Adrenal gland (tissue), 9 donors: ENCODE measurements at regions not wholly inside any gene's neighbourhood (a gene's known extent, or its start where the extent isn't known, plus 50 kb on each side); places are given as distances from the start of the nearest gene placed in this dataset.

Experiments used
- DNase-seq, 7 donors: peaks; one replicate each; pipeline ENCODE4 v3.0.0-alpha.2; 2019 to 2020
- H3K27ac ChIP-seq, 5 donors: fragments of 200-600 bp; sonication (generic) in 4 of 5; 1 replicate in 3 of 5; 2 replicates in 2 of 5; pipeline versions ENCODE4 v1.5.1 to v1.8.0; 2016 to 2020; ENCODE audit warnings: mild to moderate bottlenecking in 1 of 5
- H3K27me3 ChIP-seq: fragments of 200-600 bp; 2 replicates; pipeline ENCODE4 v1.8.0; 2021
- H3K36me3 ChIP-seq, 2 donors: fragments of 200-600 bp; replicated peaks in 1 of 2; 1 replicate in 1 of 2; 2 replicates in 1 of 2; pipeline versions ENCODE4 v1.5.1 to v1.8.0; 2018 to 2022
- H3K4me1 ChIP-seq, 2 donors: fragments of 200-600 bp; replicated peaks in 1 of 2; 1 replicate in 1 of 2; 2 replicates in 1 of 2; pipeline versions ENCODE4 v1.5.1 to v1.8.0; 2018 to 2021
- H3K4me3 ChIP-seq, 4 donors: fragments of 200-600 bp; sonication (generic) in 3 of 4; one replicate each; pipeline ENCODE4 v1.5.1; 2016 to 2018
- H3K9me3 ChIP-seq, 3 donors: fragments of 200-600 bp; sonication (generic) in 1 of 3; replicated peaks in 1 of 3; 1 replicate in 2 of 3; 2 replicates in 1 of 3; pipeline versions ENCODE4 v1.5.1 to v1.8.0; 2016 to 2021
- POLR2A ChIP-seq, 2 donors: fragments of 450-650 bp; IDR thresholded peaks; one replicate each; pipeline ENCODE4 v1.6.1; 2017; ENCODE audit warnings: antibody characterized with exemption in 2 of 2, mild to moderate bottlenecking in 2 of 2, moderate library complexity in 1 of 2
- WGBS, 4 donors: extraction: QIAGEN DNeasy Blood & Tissue Kit in 2 of 4; methylation state at CpG; one replicate each; pipeline versions ENCODE4 v1.1.5 to v1.1.7; 2013 to 2017; 5-methylcytosine and 5-hydroxymethylcytosine counted together
- intact Hi-C, 2 donors: fragments of 100-400 bp; cut with DNase I; formaldehyde crosslinking; loops; one replicate each; pipeline versions ENCODE4 v1.14.1 to v1.15.0; 2022 to 2023
- TF ChIP-seq, protein P1 (sequence below), 6 experiments: fragments of 450-650 bp in 4 of 6; fragments of 200-600 bp in 2 of 6; sonication (generic) in 1 of 6; IDR thresholded peaks; 1 replicate in 5 of 6; 2 replicates in 1 of 6; pipeline versions ENCODE4 v1.5.1 to v1.8.0; 2016 to 2021; ENCODE audit warnings: antibody characterized with exemption in 6 of 6, mild to moderate bottlenecking in 2 of 6, moderate library complexity in 1 of 6
- donor health status: healthy with polysubstance abuse.
- donor health status: Bipolar disorder and iron deficiency.
- donor health status: DM: yes; HTN: yes; CAD: no.
- donor health status: DM: no; HTN: no; CAD: no.
- donor health status: DM: no; HTN: no; CAD: no.

DNA sequence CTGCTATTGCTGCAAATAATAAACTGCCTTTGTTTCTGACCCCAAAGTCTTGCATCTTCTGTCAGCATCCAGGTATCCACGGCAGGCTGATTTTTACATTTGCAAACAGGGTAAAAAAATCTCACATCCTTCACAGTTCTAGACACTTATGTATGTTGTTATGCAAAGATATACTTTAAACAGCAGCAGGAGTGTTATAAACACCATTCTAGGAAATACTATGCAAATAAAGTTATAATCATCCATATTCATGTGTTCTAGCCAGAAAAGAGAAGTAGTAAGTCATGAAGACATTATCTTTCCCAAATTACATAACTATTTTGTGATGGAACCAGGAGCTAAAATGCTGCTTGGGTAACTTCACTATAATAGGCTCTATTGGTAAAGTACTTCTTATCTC is 534.2 kb downstream of the LTN1 start:
- Histone ChIP-seq H3K4me1 (no peaks in the 10 kb centered on the region), H3K36me3 (no peaks in the 10 kb centered on the region), H3K27me3 (no peaks in the 10 kb centered on the region), H3K4me3 (no peak overlapping the region), H3K27ac (no peak overlapping the region), H3K9me3 (no peaks in the 10 kb centered on the region)
- DNase-seq = no peak
- TF ChIP-seq, protein P1, sequence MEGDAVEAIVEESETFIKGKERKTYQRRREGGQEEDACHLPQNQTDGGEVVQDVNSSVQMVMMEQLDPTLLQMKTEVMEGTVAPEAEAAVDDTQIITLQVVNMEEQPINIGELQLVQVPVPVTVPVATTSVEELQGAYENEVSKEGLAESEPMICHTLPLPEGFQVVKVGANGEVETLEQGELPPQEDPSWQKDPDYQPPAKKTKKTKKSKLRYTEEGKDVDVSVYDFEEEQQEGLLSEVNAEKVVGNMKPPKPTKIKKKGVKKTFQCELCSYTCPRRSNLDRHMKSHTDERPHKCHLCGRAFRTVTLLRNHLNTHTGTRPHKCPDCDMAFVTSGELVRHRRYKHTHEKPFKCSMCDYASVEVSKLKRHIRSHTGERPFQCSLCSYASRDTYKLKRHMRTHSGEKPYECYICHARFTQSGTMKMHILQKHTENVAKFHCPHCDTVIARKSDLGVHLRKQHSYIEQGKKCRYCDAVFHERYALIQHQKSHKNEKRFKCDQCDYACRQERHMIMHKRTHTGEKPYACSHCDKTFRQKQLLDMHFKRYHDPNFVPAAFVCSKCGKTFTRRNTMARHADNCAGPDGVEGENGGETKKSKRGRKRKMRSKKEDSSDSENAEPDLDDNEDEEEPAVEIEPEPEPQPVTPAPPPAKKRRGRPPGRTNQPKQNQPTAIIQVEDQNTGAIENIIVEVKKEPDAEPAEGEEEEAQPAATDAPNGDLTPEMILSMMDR (IDR thresholded peaks at IDR 0.05) = no peak
- TF ChIP-seq POLR2A (IDR thresholded peaks at IDR 0.05) = no peak
- intact Hi-C loops = no loop called here
- WGBS, 4 donors = 47 to 78% (median 71%) methylated on average over 1 of the region's 1 CpG

DNA sequence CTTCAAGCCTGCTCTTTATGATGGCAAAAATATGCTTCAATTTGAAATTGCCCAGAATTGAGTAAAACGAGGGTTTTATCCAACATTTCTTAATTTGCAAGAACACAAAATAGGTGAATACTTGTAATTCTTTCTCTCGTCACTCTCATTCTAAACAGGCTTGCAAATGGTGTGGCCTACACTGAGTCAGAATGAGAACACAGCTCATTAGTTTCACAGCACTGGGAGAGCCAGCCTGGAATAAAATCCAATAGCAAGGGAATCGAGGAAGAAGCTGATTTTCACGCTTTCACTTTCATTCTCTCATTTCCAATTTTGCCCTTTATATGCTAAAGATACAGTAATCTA is 537.5 kb downstream of the LTN1 start:
- Histone ChIP-seq H3K27ac (no peak overlapping the region), H3K36me3 (no peaks in the 10 kb centered on the region), H3K9me3 (no peaks in the 10 kb centered on the region), H3K4me3 (no peak overlapping the region), H3K4me1 (no peaks in the 10 kb centered on the region), H3K27me3 (no peaks in the 10 kb centered on the region)
- 58 to 69% (median 63%) methylated on average over 4 of the region's 4 CpGs for WGBS, 4 donors
- intact Hi-C loops = no loop called here
- no peak for DNase-seq
- TF ChIP-seq POLR2A (IDR thresholded peaks at IDR 0.05) = no peak
- TF ChIP-seq, protein P1 (IDR thresholded peaks at IDR 0.05) = no peak

DNA sequence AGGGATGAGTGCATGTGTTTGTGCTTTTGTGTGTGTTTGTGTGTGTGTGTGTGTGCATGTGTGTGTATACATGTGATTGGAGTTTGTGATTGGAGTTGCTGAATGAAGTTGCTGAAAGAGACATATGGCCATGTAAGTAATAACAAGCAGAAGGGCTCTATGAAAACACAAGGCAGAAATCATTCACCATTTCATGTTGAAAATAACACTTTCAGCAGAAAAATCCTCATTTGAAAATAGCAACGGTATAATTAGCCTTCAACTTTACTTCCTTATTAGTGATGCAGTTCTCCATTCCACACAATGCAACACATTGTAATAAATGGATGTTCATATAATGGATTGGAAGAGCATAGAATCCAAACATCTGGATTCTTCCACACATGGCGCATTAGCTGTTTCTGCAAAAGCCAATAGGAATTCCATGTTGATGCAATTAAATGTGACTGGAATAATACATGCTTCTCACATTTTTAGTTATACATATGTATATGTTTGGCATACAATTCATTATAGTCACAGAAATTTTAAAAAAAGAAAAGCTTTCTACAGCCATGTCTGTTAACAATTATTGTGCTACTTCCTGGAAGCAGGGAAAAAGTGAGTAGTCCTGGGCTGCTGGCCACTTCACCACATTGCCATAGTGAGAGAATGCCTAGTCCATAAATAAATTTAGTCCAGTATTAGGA is 538.0 kb downstream of the LTN1 start:
- Histone ChIP-seq H3K36me3 (no peaks in the 10 kb centered on the region), H3K27me3 (no peaks in the 10 kb centered on the region), H3K27ac (no peak overlapping the region), H3K4me3 (no peak overlapping the region), H3K9me3 (no peaks in the 10 kb centered on the region), H3K4me1 (no peaks in the 10 kb centered on the region)
- WGBS, 4 donors = 69 to 74% (median 72%) methylated on average over 2 of the region's 2 CpGs
- no peak for DNase-seq
- intact Hi-C loops = no loop called here
- TF ChIP-seq, protein P1 (IDR thresholded peaks at IDR 0.05) = no peak
- no peak for TF ChIP-seq POLR2A (IDR thresholded peaks at IDR 0.05)

DNA sequence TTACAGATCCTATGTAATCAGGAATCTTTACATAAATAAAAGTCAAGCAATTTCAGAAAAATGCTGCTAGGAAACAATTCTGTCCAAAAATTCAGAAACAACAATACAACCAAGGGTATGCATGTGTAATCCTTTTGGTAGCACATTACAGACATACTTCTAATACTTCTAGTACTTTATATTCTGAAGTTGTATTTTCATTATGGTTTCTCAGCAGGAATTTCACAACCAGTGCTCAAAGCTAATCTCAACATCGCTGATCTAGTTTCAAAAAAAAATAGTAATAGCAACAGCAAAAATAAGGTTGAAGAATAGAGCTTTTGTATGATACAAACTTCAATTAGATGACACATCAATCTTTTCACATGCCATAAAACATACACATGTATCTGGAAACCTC is 545.2 kb downstream of the LTN1 start:
- 74 to 86% (median 81%) methylated on average over 1 of the region's 1 CpG for WGBS, 4 donors

More for the DNA sequence above, 545.2 kb downstream of the LTN1 start:
- no peaks in the 10 kb centered on the region for H3K9me3 ChIP-seq
- no peaks in the 10 kb centered on the region for H3K27me3 ChIP-seq
- DNase-seq = no peak
- H3K4me1 ChIP-seq = no peaks in the 10 kb centered on the region
- no peak overlapping the region for H3K4me3 ChIP-seq
- intact Hi-C loops = no loop called here
- no peaks in the 10 kb centered on the region for H3K36me3 ChIP-seq
- no peak overlapping the region for H3K27ac ChIP-seq
- TF ChIP-seq, protein P1 (IDR thresholded peaks at IDR 0.05) = no peak
- no peak for TF ChIP-seq POLR2A (IDR thresholded peaks at IDR 0.05)
